ENCODE measurements at regions not wholly inside any gene's neighbourhood (a gene's known extent, or its start where the extent isn't known, plus 50 kb on each side); places are given as distances from the start of the nearest gene placed in this dataset.

DNA sequence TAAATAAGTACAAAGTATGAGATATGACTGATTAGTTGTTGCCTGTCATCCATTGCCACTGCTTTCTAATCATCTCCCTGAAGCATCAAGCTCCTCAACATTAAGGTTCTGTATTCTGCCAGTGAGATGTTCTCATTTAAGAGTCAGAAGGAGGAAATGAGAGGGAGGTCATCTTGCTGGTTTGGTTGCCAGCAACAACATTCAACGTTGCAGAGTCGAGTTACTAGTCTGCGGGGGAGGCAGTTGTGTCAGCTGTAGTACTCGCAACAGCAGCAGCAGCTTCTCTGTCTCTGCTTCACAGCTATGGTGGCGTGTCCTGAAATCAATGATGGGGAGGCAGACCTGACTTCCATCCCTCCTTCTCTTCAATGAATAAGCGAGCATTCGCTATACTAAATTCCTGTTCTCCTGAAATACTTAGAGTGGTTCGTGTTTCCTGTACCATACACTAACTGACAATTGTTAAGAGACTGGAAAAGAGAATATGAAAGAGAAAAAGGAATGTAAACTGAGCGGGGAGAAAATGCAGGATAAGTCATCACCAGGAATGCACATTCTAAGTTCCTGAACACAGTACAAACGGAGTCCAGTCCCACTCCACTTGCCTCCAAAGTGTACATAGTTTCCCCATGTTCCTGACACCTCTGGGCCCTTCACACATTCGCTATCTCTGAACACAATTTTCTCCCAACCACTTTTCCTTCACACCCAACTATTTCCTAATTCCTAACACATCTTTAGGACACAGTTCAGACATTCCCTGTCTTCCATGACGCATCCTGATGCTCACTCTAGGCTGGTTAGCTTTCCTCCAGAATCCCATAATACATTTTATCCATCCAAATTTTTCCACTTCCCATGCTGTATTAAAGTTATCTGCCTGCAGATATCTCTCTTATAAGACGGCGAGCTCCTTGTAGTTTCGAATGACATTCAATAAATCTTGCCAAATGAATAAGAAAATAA lies 263.0 kb downstream of the KLF12 start:
- ATAC-seq (peak; percentile 84 to 89), DNase-seq (peak; percentile 18 to 55 (median 37))
- Histone ChIP-seq H3K4me3 (ENCODE audit: low read length) (no peak overlapping the region), H3K27ac (ENCODE audit: low read length) (no peak overlapping the region), H3K9me3 (ENCODE audit: control insufficient read depth, low read length) (no peaks in the 10 kb centered on the region), H3K27me3 (ENCODE audit: control insufficient read depth, insufficient read depth) (no peaks in the 10 kb centered on the region), H3K4me1 (ENCODE audit: control insufficient read depth, insufficient read depth, low read length) (no peaks in the 10 kb centered on the region)
- 63% methylated on average over 15 of the region's 15 CpGs for WGBS
- intact Hi-C loops (cut with DNase I): no loop called here

DNA sequence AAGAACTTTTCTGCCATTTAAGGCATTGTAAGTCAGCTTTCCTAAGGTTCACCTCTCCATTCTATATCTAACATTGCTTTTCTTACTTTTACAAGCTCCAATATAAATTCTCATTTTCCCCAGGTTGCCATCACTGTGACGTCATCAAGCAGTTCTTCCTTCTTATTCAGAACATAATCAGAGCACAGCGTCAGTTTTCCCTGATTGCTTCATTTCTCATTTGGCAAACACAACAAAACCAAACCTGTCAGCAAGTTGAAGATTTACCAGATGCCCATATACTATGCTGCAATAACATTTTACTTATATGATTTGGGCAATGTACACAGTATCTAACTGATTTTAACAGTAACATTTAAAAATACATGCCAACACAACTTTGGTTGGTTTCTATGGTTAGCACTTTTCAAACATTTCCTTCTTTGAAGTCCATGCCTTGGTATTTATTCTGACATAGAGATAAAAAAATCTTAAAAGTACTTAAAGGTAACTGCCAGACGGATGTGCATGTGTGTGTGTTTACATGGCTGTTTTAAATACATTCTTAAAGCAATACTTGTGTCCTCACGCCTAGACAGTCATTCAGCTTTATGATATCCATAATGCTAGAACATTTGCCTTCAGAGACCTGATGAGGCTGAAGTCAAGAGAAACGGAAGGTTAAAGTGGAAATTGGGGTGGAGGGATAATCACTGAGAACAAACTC lies 264.0 kb downstream of the KLF12 start:
- Histone ChIP-seq H3K27me3 (ENCODE audit: control insufficient read depth, insufficient read depth) (no peaks in the 10 kb centered on the region), H3K9me3 (ENCODE audit: control insufficient read depth, low read length) (no peaks in the 10 kb centered on the region), H3K4me3 (ENCODE audit: low read length) (no peak overlapping the region), H3K27ac (ENCODE audit: low read length) (no peak overlapping the region), H3K4me1 (ENCODE audit: control insufficient read depth, insufficient read depth, low read length) (no peaks in the 10 kb centered on the region)
- ATAC-seq: no peak
- 81% methylated on average over 5 of the region's 5 CpGs for WGBS
- intact Hi-C loops (cut with DNase I): no loop called here
- no peak for DNase-seq

DNA sequence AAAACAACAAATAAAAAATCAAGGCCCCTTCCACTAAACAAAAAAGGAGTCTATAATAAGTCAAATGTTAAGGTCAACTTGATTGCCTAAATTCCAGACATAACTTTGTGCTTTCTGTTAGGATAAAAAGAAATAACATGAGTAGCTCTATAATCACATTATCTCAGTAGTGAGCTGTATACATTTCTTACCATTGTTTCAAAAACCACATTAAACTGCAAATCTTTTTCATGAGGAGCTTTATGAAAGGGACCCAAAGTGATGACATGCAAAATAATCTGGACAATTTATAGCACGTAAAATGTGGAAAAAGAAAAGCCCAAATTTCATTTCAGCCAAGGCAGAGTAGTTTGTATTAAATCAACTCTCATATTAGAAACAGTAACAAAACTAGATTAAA lies 269.2 kb downstream of the KLF12 start:
- intact Hi-C loops (cut with DNase I): no loop called here
- DNase-seq: no peak
- no peaks in the 10 kb centered on the region for H3K4me1 ChIP-seq (ENCODE audit: control insufficient read depth, insufficient read depth, low read length)
- H3K9me3 ChIP-seq (ENCODE audit: control insufficient read depth, low read length): no peaks in the 10 kb centered on the region
- ATAC-seq: no peak
- H3K27me3 ChIP-seq (ENCODE audit: control insufficient read depth, insufficient read depth): no peaks in the 10 kb centered on the region
- WGBS: 67% methylated on average over 1 of the region's 1 CpG
- H3K4me3 ChIP-seq (ENCODE audit: low read length): no peak overlapping the region
- no peak overlapping the region for H3K27ac ChIP-seq (ENCODE audit: low read length)

DNA sequence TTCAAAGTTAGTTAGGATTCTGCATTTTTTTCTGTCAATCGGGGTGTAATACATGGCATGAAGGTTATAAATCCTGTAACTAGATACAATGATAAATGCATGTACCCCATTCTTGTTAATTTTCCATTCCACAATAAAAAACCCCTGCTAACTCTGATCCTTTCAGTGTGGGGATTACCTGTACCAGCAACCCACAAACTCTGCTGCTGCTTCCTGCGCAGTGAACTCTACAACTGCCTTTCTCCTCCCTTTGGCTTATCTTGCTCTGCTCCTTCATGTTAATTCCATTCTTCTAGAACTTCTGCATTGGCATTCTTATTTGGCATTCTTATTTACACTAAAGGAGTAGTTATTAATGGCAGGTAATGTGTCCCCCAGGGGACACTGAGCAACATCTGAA lies 273.1 kb downstream of the KLF12 start:
- intact Hi-C loops (cut with DNase I): no loop called here
- DNase-seq: no peak
- no peak for ATAC-seq
- no peak overlapping the region for H3K27ac ChIP-seq (ENCODE audit: low read length)
- 95% methylated on average over 2 of the region's 2 CpGs for WGBS
- H3K4me1 ChIP-seq (ENCODE audit: control insufficient read depth, insufficient read depth, low read length): no peaks in the 10 kb centered on the region
- no peak overlapping the region for H3K4me3 ChIP-seq (ENCODE audit: low read length)
- H3K27me3 ChIP-seq (ENCODE audit: control insufficient read depth, insufficient read depth): no peaks in the 10 kb centered on the region
- H3K9me3 ChIP-seq (ENCODE audit: control insufficient read depth, low read length): no peaks in the 10 kb centered on the region

DNA sequence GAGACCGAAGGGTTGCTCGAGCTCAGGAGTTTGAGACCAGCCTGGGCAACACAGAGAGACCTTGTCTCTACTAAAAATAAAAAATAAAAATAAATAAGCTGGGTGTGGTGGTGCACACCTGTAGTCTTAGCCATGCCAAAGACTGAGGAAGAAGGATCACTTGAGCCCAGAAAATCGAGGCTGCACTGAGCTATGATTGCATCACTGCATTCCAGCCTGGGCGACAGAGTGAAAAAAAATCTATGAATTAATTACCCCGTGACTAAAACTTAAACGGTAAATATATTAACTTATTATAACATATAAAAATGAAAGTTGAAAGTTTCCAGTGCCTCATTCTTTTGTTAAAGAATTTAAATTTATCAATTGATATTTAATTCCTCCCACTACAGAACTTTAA lies 273.7 kb downstream of the KLF12 start:
- intact Hi-C loops (cut with DNase I): no loop called here
- no peak overlapping the region for H3K27ac ChIP-seq (ENCODE audit: low read length)
- H3K4me1 ChIP-seq (ENCODE audit: control insufficient read depth, insufficient read depth, low read length): no peaks in the 10 kb centered on the region
- no peaks in the 10 kb centered on the region for H3K27me3 ChIP-seq (ENCODE audit: control insufficient read depth, insufficient read depth)
- no peak overlapping the region for H3K4me3 ChIP-seq (ENCODE audit: low read length)
- DNase-seq: no peak
- WGBS: 91% methylated on average over 6 of the region's 6 CpGs
- ATAC-seq: no peak
- H3K9me3 ChIP-seq (ENCODE audit: control insufficient read depth, low read length): no peaks in the 10 kb centered on the region

DNA sequence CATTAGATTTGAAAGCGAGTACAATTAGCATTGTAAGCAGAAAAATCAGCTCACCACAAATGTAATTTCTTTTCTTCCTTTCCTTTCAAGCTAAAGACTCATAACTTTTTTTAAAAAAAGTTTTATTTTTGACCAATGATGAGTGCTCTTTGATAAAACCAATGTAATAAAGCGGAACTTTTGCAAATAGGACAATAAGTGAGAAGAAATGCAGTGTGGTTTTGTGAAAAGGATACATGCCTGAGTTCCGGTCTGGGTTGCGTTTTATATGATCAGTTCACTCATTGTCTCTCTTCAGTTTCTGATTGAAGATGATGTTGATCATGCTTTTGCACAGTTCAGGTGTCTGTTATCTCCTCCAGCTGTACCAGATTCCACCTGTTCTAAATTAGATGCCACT lies 274.4 kb downstream of the KLF12 start:
- intact Hi-C loops (cut with DNase I): no loop called here
- no peaks in the 10 kb centered on the region for H3K4me1 ChIP-seq (ENCODE audit: control insufficient read depth, insufficient read depth, low read length)
- no peak for ATAC-seq
- H3K4me3 ChIP-seq (ENCODE audit: low read length): no peak overlapping the region
- no peak overlapping the region for H3K27ac ChIP-seq (ENCODE audit: low read length)
- H3K27me3 ChIP-seq (ENCODE audit: control insufficient read depth, insufficient read depth): no peaks in the 10 kb centered on the region
- 72% methylated on average over 4 of the region's 4 CpGs for WGBS
- no peaks in the 10 kb centered on the region for H3K9me3 ChIP-seq (ENCODE audit: control insufficient read depth, low read length)
- no peak for DNase-seq

DNA sequence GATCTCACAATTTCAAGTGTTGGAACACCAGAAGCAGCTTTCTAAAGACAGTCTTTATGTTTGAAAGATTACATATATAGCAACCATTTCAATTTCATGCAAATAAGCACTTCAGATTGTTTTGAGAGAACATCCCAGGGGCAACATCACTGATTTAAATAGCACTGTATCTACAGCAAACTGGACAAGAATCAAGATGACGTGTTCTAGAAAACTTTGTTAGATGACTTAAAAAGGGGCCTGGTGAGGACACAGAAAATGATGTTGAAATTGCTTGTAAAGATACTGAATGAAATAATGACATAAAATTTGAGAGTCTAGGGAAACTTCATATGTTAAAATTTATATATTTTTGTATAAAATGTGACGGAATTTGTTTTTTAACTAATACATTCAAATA lies 277.1 kb downstream of the KLF12 start:
- Histone ChIP-seq H3K4me1 (ENCODE audit: control insufficient read depth, insufficient read depth, low read length) (no peaks in the 10 kb centered on the region), H3K9me3 (ENCODE audit: control insufficient read depth, low read length) (no peaks in the 10 kb centered on the region), H3K4me3 (ENCODE audit: low read length) (no peak overlapping the region), H3K27ac (ENCODE audit: low read length) (no peak overlapping the region), H3K27me3 (ENCODE audit: control insufficient read depth, insufficient read depth) (no peaks in the 10 kb centered on the region)
- intact Hi-C loops (cut with DNase I): no loop called here
- ATAC-seq (no peak), DNase-seq (no peak)
- WGBS: 77% methylated on average over 2 of the region's 2 CpGs

DNA sequence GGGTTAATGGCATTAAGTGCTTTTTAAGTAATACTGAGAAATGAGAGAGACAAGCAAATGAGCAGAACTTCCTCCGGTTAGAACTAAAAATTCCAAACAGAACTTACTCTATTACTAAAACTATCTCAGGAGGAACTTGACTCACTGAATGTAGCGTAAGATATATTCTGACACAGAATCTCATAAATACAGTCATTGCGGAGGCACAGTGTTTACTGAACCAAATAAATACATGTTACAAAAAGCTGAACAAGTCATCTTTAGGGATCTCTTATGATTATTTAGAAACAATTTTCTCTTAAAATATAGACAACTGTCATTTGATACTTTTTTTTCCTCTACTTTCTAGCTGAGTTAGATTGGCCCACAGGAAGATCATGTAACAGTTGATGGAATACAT lies 283.1 kb downstream of the KLF12 start:
- no peaks in the 10 kb centered on the region for H3K27me3 ChIP-seq (ENCODE audit: control insufficient read depth, insufficient read depth)
- intact Hi-C loops (cut with DNase I): no loop called here
- no peaks in the 10 kb centered on the region for H3K9me3 ChIP-seq (ENCODE audit: control insufficient read depth, low read length)
- H3K27ac ChIP-seq (ENCODE audit: low read length): no peak overlapping the region
- no peak overlapping the region for H3K4me3 ChIP-seq (ENCODE audit: low read length)
- ATAC-seq: no peak
- DNase-seq: no peak
- 65% methylated on average over 3 of the region's 3 CpGs for WGBS
- no peaks in the 10 kb centered on the region for H3K4me1 ChIP-seq (ENCODE audit: control insufficient read depth, insufficient read depth, low read length)

DNA sequence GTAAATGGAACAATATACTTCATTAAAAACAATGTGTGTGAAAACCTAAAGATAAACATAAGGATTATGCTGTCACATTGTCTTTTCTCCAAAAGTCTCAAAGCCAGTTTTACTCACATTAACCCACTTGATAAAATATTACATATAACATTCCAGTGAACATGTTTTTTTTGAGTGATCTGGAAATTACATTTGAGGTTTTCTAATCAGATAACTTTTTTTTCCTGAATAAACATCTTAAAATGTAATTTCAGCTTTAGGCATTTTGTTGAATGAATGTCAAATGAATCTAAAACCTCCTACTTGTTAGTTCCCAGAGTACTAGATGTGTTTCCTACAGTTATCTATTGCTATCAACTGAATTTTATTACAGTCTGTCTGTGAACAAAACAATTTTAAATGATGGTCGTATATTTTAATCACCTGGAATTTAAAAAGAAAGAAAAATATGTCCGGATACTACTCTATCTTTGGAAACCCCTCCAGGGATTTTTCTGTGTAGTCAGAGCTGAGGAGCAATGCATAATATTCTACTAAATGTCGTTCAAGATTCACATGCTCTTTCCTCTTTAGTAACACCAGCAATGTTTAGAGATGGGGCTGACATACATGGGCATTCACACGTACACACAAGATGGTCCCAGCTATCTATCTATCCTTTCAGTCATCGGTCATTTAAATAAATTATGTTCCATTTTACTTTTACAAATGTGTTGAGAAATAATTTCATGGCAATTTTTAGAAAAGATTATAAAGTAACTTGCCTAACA lies 283.9 kb downstream of the KLF12 start:
- H3K27ac ChIP-seq (ENCODE audit: low read length): no peak overlapping the region
- ATAC-seq: no peak
- H3K9me3 ChIP-seq (ENCODE audit: control insufficient read depth, low read length): no peaks in the 10 kb centered on the region
- 32% methylated on average over 5 of the region's 5 CpGs for WGBS
- no peak overlapping the region for H3K4me3 ChIP-seq (ENCODE audit: low read length)
- H3K4me1 ChIP-seq (ENCODE audit: control insufficient read depth, insufficient read depth, low read length): peaks cover 3% of the 10 kb centered on the region
- intact Hi-C loops (cut with DNase I): no loop called here
- H3K27me3 ChIP-seq (ENCODE audit: control insufficient read depth, insufficient read depth): no peaks in the 10 kb centered on the region
- no peak for DNase-seq

DNA sequence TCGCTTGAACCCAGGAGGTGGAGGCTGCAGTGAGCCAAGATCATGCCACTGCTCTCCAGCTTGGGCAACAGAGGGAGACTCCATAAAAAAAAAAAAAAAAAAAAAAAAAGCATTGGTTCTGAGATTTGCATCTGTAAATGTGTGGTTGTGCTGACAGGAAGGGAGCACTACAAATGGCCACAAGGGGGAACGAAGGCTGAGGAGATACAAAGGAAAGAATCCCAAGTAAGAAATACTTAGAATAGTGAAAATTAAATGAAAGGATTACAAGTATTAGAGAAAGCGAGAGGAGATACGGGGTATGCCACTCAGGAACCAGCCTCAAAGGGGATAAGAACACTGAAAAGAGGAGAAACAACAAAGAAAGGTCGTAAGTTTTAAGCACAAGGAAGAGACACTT lies 284.9 kb downstream of the KLF12 start:
- WGBS: 83% methylated on average over 5 of the region's 5 CpGs
- intact Hi-C loops (cut with DNase I): no loop called here
- DNase-seq (no peak), ATAC-seq (no peak)
- no peak overlapping the region for H3K4me3 ChIP-seq (ENCODE audit: low read length)
- no peaks in the 10 kb centered on the region for H3K9me3 ChIP-seq (ENCODE audit: control insufficient read depth, low read length)
- H3K4me1 ChIP-seq (ENCODE audit: control insufficient read depth, insufficient read depth, low read length): peaks cover 3% of the 10 kb centered on the region
- no peaks in the 10 kb centered on the region for H3K27me3 ChIP-seq (ENCODE audit: control insufficient read depth, insufficient read depth)
- H3K27ac ChIP-seq (ENCODE audit: low read length): no peak overlapping the region

DNA sequence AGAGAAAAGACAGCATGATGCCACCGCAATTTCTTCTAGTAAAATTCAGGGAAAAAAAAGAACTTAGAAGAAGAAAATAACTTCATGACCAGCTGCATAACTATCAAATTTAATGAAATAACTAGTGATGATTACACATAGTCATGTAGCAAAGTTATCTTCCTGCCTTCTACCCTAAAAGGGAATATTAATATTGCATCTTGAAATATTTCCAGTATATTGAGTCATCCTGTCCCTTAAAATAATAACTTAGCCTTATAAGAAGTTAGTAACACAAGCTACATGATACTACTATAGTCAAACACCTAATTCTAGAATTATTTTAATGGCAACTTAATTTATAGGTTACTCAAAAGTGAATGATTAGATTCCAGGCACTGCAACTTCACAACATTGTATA lies 289.2 kb downstream of the KLF12 start:
- intact Hi-C loops (cut with DNase I): no loop called here
- WGBS: 80% methylated on average over 1 of the region's 1 CpG
- no peak for ATAC-seq

More for the DNA sequence above, 289.2 kb downstream of the KLF12 start:
- Histone ChIP-seq H3K9me3 (ENCODE audit: control insufficient read depth, low read length) (no peaks in the 10 kb centered on the region), H3K4me1 (ENCODE audit: control insufficient read depth, insufficient read depth, low read length) (peaks cover 3% of the 10 kb centered on the region), H3K27ac (ENCODE audit: low read length) (no peak overlapping the region), H3K4me3 (ENCODE audit: low read length) (no peak overlapping the region), H3K27me3 (ENCODE audit: control insufficient read depth, insufficient read depth) (no peaks in the 10 kb centered on the region)
- no peak for DNase-seq

Data from right cardiac atrium (tissue), 5 donors.